Pancreas (tissue), 10 donors: ENCODE measurements at regions not wholly inside any gene's neighbourhood (a gene's known extent, or its start where the extent isn't known, plus 50 kb on each side); places are given as distances from the start of the nearest gene placed in this dataset.

Source experiments
- ATAC-seq, 4 donors: fragments of 200-7000 bp; cut with Tn5 transposase; one replicate each; pipeline versions ENCODE4 v1.8.0 to v1.9.1; 2020; ENCODE audit warnings: mild to moderate bottlenecking in 4 of 4, moderate library complexity in 4 of 4
- DNase-seq, 6 donors: peaks; one replicate each; pipeline ENCODE4 v3.0.0-alpha.2; 2020
- FAIRE-seq: peaks from 2 replicates; lab custom pipeline; 2012; peaks lifted over from hg19 to GRCh38; lab: Jason Lieb, UNC
- H3K27ac ChIP-seq, 4 donors: fragments of 200-600 bp; sonication (generic); 1 replicate in 3 of 4; 2 replicates in 1 of 4; pipeline versions ENCODE4 v1.5.0 to v1.8.0; 2020
- H3K27me3 ChIP-seq, 4 donors: fragments of 200-600 bp; one replicate each; pipeline ENCODE4 v1.8.0; 2021
- H3K36me3 ChIP-seq, 3 donors: fragments of 200-600 bp; sonication (generic) in 1 of 3; one replicate each; pipeline versions ENCODE4 v1.5.0 to v1.8.0; 2020 to 2021
- H3K4me1 ChIP-seq, 3 donors: fragments of 200-600 bp; one replicate each; pipeline ENCODE4 v1.8.0; 2021
- H3K4me3 ChIP-seq, 4 donors: fragments of 200-600 bp; sonication (generic) in 2 of 4; one replicate each; pipeline versions ENCODE4 v1.5.0 to v1.8.0; 2020 to 2021
- H3K9me3 ChIP-seq, 4 donors: fragments of 200-600 bp; one replicate each; pipeline ENCODE4 v1.8.0; 2021
- WGBS, 2 donors: extraction: QIAGEN DNeasy Blood & Tissue Kit; methylation state at CpG; one replicate each; pipeline ENCODE4 v1.1.7; 2013; 5-methylcytosine and 5-hydroxymethylcytosine counted together
- intact Hi-C, 3 donors: fragments of 100-400 bp; cut with DNase I; formaldehyde crosslinking; loops; one replicate each; pipeline versions ENCODE4 v1.11.1 to v1.14.2; 2022
- TF ChIP-seq, protein P1 (sequence below), 4 donors: fragments of 200-600 bp; sonication (generic) in 3 of 4; IDR thresholded peaks; one replicate each; pipeline versions ENCODE4 v1.5.0 to v1.8.0; 2021; ENCODE audit warnings: antibody characterized with exemption in 4 of 4
- donor health status: healthy with polysubstance abuse.
- donor health status: DM: no; HTN: no; CAD: no; lungs with moderate emphysema.
- donor health status: DM: no; HTN: no; CAD: no.
- donor health status: control.
- donor health status: control.
- donor health status: Bipolar disorder and iron deficiency.
- donor health status: DM: yes; HTN: yes; CAD: no.
- donor health status: DM: no; HTN: no; CAD: no.
- donor health status: DM: no; HTN: no; CAD: no.
- donor health status: DM: yes; HTN: yes; CAD: no.

DNA sequence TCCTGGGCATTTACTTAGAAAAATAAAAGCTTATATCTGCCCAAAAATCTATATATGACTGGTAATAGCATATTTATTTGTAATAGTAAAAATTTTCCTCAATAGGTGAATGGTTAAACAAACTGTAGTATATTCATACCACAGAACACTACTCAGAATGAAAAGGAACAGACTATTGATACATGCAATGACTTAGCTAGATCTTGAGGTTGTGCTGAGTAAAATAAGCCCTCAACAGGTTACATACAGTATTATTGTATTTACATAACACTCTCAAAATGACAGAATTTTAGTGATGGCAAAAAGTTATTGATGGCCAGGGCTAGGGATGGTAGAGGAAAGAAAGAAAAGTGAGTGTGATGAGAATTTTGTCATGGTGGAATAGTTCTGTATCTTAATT lies 178.4 kb downstream of the BMP4 start:
- H3K27me3 ChIP-seq, result no peaks in the 10 kb centered on the region
- H3K4me1 ChIP-seq, result no peaks in the 10 kb centered on the region
- no peak overlapping the region for H3K27ac ChIP-seq
- no peak for DNase-seq
- H3K36me3 ChIP-seq, result no peaks in the 10 kb centered on the region
- FAIRE-seq, result no peak
- no peaks in the 10 kb centered on the region for H3K9me3 ChIP-seq
- no peak for ATAC-seq
- no peak overlapping the region for H3K4me3 ChIP-seq
- TF ChIP-seq, protein P1, sequence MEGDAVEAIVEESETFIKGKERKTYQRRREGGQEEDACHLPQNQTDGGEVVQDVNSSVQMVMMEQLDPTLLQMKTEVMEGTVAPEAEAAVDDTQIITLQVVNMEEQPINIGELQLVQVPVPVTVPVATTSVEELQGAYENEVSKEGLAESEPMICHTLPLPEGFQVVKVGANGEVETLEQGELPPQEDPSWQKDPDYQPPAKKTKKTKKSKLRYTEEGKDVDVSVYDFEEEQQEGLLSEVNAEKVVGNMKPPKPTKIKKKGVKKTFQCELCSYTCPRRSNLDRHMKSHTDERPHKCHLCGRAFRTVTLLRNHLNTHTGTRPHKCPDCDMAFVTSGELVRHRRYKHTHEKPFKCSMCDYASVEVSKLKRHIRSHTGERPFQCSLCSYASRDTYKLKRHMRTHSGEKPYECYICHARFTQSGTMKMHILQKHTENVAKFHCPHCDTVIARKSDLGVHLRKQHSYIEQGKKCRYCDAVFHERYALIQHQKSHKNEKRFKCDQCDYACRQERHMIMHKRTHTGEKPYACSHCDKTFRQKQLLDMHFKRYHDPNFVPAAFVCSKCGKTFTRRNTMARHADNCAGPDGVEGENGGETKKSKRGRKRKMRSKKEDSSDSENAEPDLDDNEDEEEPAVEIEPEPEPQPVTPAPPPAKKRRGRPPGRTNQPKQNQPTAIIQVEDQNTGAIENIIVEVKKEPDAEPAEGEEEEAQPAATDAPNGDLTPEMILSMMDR (IDR thresholded peaks at IDR 0.05), result no peak
- intact Hi-C loops, result no loop called here

DNA sequence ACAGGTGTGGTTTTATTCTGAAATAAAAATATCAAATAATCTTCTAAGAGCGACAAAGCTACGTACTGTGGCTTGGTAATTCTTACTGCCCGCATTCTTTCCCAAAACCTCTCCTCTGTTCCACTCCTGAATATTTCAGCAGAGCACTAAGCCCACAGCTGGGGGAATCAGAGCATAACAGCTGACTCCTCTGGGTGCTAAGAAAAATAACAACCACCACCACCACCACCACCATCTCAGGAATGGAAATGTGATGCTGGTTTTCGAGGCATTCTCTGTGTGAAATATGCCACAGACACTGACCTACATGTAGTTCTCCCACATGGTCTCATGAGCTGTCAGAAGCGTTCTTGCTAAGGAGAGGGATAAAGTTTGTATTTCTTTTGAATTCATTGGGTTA lies 183.7 kb downstream of the BMP4 start:
- H3K4me1 ChIP-seq, result no peaks in the 10 kb centered on the region
- intact Hi-C loops, result no loop called here
- H3K27ac ChIP-seq, result no peak overlapping the region
- DNase-seq (no peak), ATAC-seq (no peak), FAIRE-seq (no peak)
- H3K4me3 ChIP-seq, result no peak overlapping the region
- no peaks in the 10 kb centered on the region for H3K27me3 ChIP-seq
- TF ChIP-seq, protein P1 (IDR thresholded peaks at IDR 0.05), result no peak
- H3K36me3 ChIP-seq, result no peaks in the 10 kb centered on the region
- 82 to 87% methylated on average over 5 of the region's 5 CpGs for WGBS, 2 donors
- H3K9me3 ChIP-seq, result no peaks in the 10 kb centered on the region

DNA sequence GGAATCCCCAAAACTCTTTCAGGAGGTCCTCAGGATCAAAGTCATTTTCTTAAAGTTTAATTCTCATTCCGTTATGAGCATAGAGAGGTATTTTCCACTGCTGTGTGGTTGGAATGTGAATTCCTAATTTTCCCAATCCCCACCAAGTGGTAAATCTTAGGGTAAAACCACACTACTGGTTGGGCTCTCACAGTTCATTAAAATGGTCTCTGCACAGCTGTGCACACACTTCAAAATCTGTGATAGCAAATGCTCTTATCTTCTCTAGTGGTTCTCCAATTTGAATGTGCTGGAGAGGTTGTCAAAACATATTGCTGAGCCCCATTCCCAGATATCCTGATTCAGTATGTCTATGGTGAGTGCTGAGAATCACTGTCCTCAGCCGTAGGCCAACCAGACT lies 189.1 kb downstream of the BMP4 start:
- Histone ChIP-seq H3K27ac (no peak overlapping the region), H3K4me3 (no peak overlapping the region), H3K4me1 (no peaks in the 10 kb centered on the region), H3K36me3 (no peaks in the 10 kb centered on the region), H3K9me3 (no peaks in the 10 kb centered on the region), H3K27me3 (no peaks in the 10 kb centered on the region)
- TF ChIP-seq, protein P1 (IDR thresholded peaks at IDR 0.05), result no peak
- DNase-seq, result no peak
- intact Hi-C loops, result no loop called here
- FAIRE-seq, result no peak
- no peak for ATAC-seq
- 62 to 69% methylated on average over 2 of the region's 2 CpGs for WGBS, 2 donors

DNA sequence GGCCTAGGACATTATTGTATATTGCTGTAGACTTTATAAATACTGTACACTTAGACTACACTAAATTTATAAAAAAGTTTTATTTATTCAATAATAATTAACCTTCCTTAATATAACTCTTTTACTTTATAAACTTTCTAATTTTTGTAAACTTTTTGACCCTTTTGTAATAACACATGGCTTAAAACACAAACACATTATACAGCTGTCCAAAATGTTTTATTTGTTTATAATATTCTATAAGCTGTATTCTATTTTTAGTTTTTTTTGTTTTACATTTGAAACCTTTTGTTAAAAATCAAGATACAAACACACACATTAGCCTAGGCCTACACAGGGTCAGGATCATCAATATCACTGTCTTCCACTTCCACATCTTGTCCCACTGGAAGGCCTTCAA lies 190.0 kb downstream of the BMP4 start:
- no peak overlapping the region for H3K4me3 ChIP-seq
- ATAC-seq, result no peak
- H3K9me3 ChIP-seq, result no peaks in the 10 kb centered on the region
- DNase-seq, result no peak
- intact Hi-C loops, result no loop called here
- no peak overlapping the region for H3K27ac ChIP-seq
- TF ChIP-seq, protein P1 (IDR thresholded peaks at IDR 0.05), result no peak
- no peaks in the 10 kb centered on the region for H3K36me3 ChIP-seq
- H3K27me3 ChIP-seq, result no peaks in the 10 kb centered on the region
- peak; percentile 63 for FAIRE-seq
- no peaks in the 10 kb centered on the region for H3K4me1 ChIP-seq

DNA sequence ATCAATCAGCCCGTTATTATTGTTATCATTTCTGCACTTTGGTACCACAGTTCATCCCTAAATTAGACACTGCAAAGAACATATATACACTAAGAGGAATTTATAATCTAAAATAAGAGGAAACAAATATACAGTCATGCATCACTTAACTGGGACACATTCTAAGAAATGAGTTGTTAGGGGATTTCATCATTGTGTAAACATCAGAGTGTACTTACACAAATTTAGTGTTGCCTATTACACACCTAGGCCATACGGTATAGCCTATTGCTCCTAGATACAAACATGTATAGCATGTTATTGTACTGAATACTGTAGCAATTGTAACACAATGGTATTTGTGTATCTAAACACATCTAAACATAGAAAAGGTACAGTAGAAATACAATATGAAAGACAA lies 190.5 kb downstream of the BMP4 start:
- DNase-seq (no peak), ATAC-seq (no peak), FAIRE-seq (no peak)
- TF ChIP-seq, protein P1 (IDR thresholded peaks at IDR 0.05), result no peak
- Histone ChIP-seq H3K27ac (no peak overlapping the region), H3K4me1 (no peaks in the 10 kb centered on the region), H3K27me3 (no peaks in the 10 kb centered on the region), H3K9me3 (no peaks in the 10 kb centered on the region), H3K4me3 (no peak overlapping the region), H3K36me3 (no peaks in the 10 kb centered on the region)
- 80 to 89% methylated on average over 2 of the region's 2 CpGs for WGBS, 2 donors
- intact Hi-C loops, result no loop called here
